HT1080 (cell line): ENCODE measurements at regions not wholly inside any gene's neighbourhood (a gene's known extent, or its start where the extent isn't known, plus 50 kb on each side); places are given as distances from the start of the nearest gene placed in this dataset.

Source experiments
- DNase-seq: peaks from one replicate; pipeline ENCODE4 v3.0.0-alpha.2; 2015; ENCODE audit warnings: low read depth

GRCh38 chr7:84821671-84822534, 365.0 kb downstream of the SEMA3D start:
- DNase-seq: peak; percentile 15

- no peak for DNase-seq
Observed at GRCh38 chr7:84820481-84820880, 366.4 kb downstream of the SEMA3D start.

- no peak for DNase-seq
Observed at GRCh38 chr7:84817016-84817415, 369.8 kb downstream of the SEMA3D start.

GRCh38 chr7:84813376-84813775, 373.5 kb downstream of the SEMA3D start:
- DNase-seq: no peak

- no peak for DNase-seq
Observed at GRCh38 chr7:84812021-84812420, 374.8 kb downstream of the SEMA3D start.

- DNase-seq: peak; percentile 1
Observed at GRCh38 chr7:84811362-84811761, 375.5 kb downstream of the SEMA3D start.

- DNase-seq: no peak
Observed at GRCh38 chr7:84809877-84810276, 377.0 kb downstream of the SEMA3D start.

- no peak for DNase-seq
Observed at GRCh38 chr7:84803979-84804378, 382.9 kb downstream of the SEMA3D start.

GRCh38 chr7:84801396-84801795, 385.5 kb downstream of the SEMA3D start:
- no peak for DNase-seq

- DNase-seq: no peak
Observed at GRCh38 chr7:84800846-84801245, 386.0 kb downstream of the SEMA3D start.

- no peak for DNase-seq
Observed at GRCh38 chr7:84799106-84799505, 387.8 kb downstream of the SEMA3D start.

GRCh38 chr7:84792231-84792893, 394.5 kb downstream of the SEMA3D start:
- peak; percentile 6 for DNase-seq

- no peak for DNase-seq
Observed at GRCh38 chr7:84790882-84791281, 396.0 kb downstream of the SEMA3D start.

GRCh38 chr7:84786073-84786472, 400.8 kb downstream of the SEMA3D start:
- no peak for DNase-seq

GRCh38 chr7:84784450-84784849, 402.4 kb downstream of the SEMA3D start:
- DNase-seq: no peak

GRCh38 chr7:84783141-84783778, 403.6 kb downstream of the SEMA3D start:
- DNase-seq: no peak

GRCh38 chr7:84781838-84782237, 405.0 kb downstream of the SEMA3D start:
- DNase-seq: no peak

GRCh38 chr7:84780158-84781124, 406.4 kb downstream of the SEMA3D start:
- no peak for DNase-seq

GRCh38 chr7:84757761-84758160, 429.1 kb downstream of the SEMA3D start:
- DNase-seq: no peak

GRCh38 chr7:84746353-84746752, 440.5 kb downstream of the SEMA3D start:
- DNase-seq: no peak

- DNase-seq: no peak
Observed at GRCh38 chr7:84744385-84744784, 442.5 kb downstream of the SEMA3D start.
